Iris pigment epithelial cell (primary cell): ENCODE measurements at regions not wholly inside any gene's neighbourhood (a gene's known extent, or its start where the extent isn't known, plus 50 kb on each side); places are given as distances from the start of the nearest gene placed in this dataset.
"Not testable (repeated sequence)": the region's sequence is repeated elsewhere in the genome, so short reads cannot be mapped to it uniquely, and the experiment has no call there.

Experiments
- DNase-seq: peaks from one replicate; pipeline ENCODE4 v3.0.0-alpha.2; 2011; ENCODE audit warnings: low read depth

- DNase-seq = no peak
Observed at GRCh38 chr5:57429513-57430120, 53.0 kb downstream of the ACTBL2 start.

- not testable (repeated sequence) for DNase-seq
Observed at GRCh38 chr5:57429021-57429420, 53.6 kb downstream of the ACTBL2 start.

- DNase-seq = no peak
Observed at GRCh38 chr5:57422993-57423392, 59.6 kb downstream of the ACTBL2 start.

GRCh38 chr5:57422341-57422740, 60.3 kb downstream of the ACTBL2 start:
- no peak for DNase-seq

GRCh38 chr5:57420801-57421200, 61.8 kb downstream of the ACTBL2 start:
- DNase-seq = no peak

- DNase-seq = no peak
Observed at GRCh38 chr5:57417971-57418370, 64.6 kb downstream of the ACTBL2 start.

- no peak for DNase-seq
Observed at GRCh38 chr5:57417320-57417719, 65.3 kb downstream of the ACTBL2 start.

GRCh38 chr5:57416278-57416994, 66.2 kb downstream of the ACTBL2 start:
- DNase-seq = no peak

GRCh38 chr5:57414857-57415256, 67.8 kb downstream of the ACTBL2 start:
- DNase-seq = no peak

- DNase-seq = no peak
Observed at GRCh38 chr5:57414191-57414590, 68.4 kb downstream of the ACTBL2 start.

GRCh38 chr5:57413145-57413544, 69.5 kb downstream of the ACTBL2 start:
- no peak for DNase-seq

GRCh38 chr5:57412680-57413079, 69.9 kb downstream of the ACTBL2 start:
- DNase-seq = no peak

GRCh38 chr5:57411982-57412381, 70.6 kb downstream of the ACTBL2 start:
- DNase-seq = peak; percentile 82

GRCh38 chr5:57410374-57411320, 72.0 kb downstream of the ACTBL2 start:
- DNase-seq = no peak

GRCh38 chr5:57408714-57409113, 73.9 kb downstream of the ACTBL2 start:
- DNase-seq = peak; percentile 69

GRCh38 chr5:57408285-57408684, 74.3 kb downstream of the ACTBL2 start:
- DNase-seq = no peak

GRCh38 chr5:57407391-57407790, 75.2 kb downstream of the ACTBL2 start:
- DNase-seq = no peak

GRCh38 chr5:57406641-57407040, 76.0 kb downstream of the ACTBL2 start:
- DNase-seq = no peak

GRCh38 chr5:57405984-57406383, 76.6 kb downstream of the ACTBL2 start:
- no peak for DNase-seq

- DNase-seq = no peak
Observed at GRCh38 chr5:57402761-57403160, 79.8 kb downstream of the ACTBL2 start.

- DNase-seq = no peak
Observed at GRCh38 chr5:57402348-57402747, 80.3 kb downstream of the ACTBL2 start.

GRCh38 chr5:57398413-57399093, 84.1 kb downstream of the ACTBL2 start:
- no peak for DNase-seq
